ENCODE measurements at regions not wholly inside any gene's neighbourhood (a gene's known extent, or its start where the extent isn't known, plus 50 kb on each side); places are given as distances from the start of the nearest gene placed in this dataset.

DNA sequence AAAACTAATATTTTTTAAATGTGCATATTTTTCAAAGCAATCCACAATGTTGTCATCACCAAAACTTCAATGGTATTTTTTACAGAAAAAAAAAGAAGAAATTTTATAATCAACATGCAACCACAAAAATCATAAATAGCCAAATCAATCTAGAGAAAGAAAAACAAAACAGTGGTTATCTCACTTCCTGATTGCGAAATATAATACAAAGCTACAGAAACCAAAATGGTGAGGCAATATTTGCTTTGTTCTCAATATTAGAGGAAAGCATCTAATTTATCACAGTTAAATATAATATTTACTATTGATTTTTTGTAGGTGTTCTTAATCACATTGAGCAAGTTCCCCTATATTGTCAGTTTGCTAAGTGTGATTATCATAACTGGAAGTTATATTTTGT, 720.7 kb upstream of the ADGRB3 start:
- TF ChIP-seq, protein P1, sequence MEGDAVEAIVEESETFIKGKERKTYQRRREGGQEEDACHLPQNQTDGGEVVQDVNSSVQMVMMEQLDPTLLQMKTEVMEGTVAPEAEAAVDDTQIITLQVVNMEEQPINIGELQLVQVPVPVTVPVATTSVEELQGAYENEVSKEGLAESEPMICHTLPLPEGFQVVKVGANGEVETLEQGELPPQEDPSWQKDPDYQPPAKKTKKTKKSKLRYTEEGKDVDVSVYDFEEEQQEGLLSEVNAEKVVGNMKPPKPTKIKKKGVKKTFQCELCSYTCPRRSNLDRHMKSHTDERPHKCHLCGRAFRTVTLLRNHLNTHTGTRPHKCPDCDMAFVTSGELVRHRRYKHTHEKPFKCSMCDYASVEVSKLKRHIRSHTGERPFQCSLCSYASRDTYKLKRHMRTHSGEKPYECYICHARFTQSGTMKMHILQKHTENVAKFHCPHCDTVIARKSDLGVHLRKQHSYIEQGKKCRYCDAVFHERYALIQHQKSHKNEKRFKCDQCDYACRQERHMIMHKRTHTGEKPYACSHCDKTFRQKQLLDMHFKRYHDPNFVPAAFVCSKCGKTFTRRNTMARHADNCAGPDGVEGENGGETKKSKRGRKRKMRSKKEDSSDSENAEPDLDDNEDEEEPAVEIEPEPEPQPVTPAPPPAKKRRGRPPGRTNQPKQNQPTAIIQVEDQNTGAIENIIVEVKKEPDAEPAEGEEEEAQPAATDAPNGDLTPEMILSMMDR (conservative IDR thresholded peaks at IDR 0.05), result no peak
- no peak for TF ChIP-seq EZH2 (IDR thresholded peaks at IDR 0.05; ENCODE audit: low read depth)

Data from PC-9 (cell line).